ENCODE measurements at regions not wholly inside any gene's neighbourhood (a gene's known extent, or its start where the extent isn't known, plus 50 kb on each side); places are given as distances from the start of the nearest gene placed in this dataset.
A peak's percentile ranks its signal among the peaks of the same experiment; 100 is the strongest.

DNA sequence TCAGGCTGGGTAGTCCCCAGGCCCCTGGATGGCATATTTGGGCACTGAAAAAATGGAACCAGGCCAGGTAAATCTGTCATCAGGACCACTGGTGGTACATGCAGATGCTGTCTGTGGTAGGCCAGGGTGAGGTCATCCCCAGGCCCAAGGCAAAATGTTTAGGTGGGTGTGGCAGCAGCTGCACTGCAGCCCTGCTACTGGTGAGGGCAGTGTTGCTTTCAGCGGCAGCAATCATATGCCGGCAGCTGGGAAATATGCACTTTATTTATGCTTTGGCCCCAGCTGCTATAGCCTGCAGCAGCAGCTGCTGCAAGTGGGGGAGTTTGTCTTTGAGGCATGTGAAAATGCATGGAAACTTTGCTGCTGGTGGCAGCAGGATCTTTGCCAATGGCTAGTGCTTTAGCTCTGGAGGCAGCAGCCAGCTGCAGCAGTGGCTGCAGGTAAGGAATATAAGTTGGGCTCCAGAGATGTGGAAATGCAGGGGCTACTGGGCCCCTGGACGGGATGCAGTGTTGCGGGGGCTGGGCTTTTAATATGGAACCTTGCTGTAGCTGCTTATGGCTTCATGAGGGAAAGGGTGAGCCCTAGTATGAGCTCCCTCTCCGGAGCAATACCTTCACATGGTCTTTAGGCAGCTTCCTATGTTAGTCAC lies 365.7 kb upstream of the CADM1 start:
- DNase-seq = peak; percentile 46

DNA sequence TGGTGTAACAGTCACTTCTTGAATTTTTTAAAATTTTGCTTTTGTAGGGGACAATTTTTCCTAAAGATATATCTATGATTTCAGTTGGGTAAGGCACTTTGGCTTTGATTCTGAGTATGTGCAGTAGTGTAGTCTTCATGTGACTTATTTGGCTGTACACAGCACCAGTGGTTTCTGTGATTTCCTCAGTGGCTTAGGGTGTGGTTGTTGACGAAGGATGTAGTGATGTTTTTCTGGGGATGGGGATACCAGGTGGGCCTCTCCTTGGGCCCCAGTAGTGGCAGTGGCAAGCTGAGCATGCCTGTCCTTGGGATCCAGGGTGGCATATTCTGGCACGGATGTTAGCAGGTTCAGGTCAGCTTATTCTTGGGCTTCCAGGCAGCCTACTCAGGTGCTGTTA lies 364.9 kb upstream of the CADM1 start:
- DNase-seq = no peak

DNA sequence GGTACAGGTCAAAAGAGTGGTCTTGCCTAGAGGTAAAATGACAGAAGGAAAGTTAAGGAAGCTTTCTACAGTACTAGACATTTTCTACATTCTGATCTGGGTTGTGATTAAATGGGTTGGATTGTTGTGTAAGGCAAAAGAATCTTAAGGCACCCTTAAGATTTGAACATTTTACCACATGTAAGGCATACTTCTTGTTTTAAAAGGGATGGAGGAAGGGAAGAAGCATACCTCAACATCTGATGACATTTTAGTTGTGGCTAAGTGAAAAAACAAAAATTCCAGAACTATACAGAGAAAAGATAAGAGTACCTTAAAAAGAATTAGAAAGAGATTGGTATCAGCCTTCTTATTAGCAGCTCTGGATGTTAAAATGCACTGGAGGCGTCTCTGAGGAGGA lies 356.0 kb upstream of the CADM1 start:
- DNase-seq = no peak

GRCh38 chr11:115848611-115849010 lies 344.4 kb upstream of the CADM1 start:
- peak; percentile 20 for DNase-seq

DNA sequence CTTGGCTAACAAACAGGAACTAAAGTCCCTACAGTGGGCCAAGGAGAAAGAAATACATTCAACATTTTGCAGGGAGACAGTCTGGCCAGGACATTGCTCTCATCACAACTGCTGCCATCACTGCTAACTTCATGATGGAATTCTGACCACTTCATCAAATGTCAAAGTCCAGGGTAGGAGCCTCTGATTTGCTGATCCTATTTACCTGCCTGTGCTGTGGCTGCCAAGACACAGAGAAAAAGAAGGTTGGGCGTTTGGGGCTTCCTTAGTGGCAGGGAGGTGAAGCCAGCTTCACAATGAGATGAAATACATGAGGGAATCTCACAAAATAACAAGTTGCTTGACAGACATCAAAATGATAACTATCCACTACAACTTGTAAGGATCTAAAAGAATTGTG lies 343.9 kb upstream of the CADM1 start:
- no peak for DNase-seq

- DNase-seq = no peak
Measured at GRCh38 chr11:115845872-115846271, 341.7 kb upstream of the CADM1 start.

DNA sequence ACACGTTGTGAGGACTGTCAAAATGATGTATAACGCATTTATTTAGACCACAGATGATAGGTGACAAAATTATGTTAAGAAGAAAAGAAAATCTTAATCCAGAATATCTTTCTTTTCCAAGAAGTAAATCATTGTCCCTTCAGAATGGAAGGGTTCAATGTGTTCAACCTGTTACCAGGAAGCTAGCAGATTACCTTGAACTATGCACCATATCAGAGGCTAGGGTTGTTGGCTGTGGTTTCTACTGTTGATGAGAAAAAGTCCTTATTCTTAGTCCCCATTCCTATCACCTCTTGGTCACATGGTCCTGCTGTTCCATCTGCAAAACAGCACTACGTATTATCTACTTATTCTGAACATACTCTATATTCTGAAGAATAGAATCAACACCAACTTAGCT lies 339.5 kb upstream of the CADM1 start:
- no peak for DNase-seq

DNA sequence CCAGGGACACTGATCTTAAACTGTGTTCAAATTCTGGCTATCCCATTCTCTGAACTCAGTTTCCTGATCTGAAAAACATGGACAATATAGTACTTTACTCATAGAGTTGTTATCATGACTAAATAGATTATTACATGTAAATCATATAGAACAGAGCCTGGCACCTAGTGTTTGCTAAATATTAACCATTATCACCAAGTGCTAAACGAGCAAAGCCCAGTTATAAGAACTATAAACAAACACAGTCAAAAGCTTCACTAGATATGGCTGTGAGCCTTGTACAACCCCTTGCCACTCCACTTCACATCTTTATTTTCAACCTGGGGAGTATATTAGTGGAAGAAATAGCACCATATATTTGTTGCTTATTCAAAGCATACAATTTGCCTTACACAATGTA lies 338.9 kb upstream of the CADM1 start:
- DNase-seq = no peak

- DNase-seq = no peak
Measured at GRCh38 chr11:115820026-115820425, 315.8 kb upstream of the CADM1 start.

DNA sequence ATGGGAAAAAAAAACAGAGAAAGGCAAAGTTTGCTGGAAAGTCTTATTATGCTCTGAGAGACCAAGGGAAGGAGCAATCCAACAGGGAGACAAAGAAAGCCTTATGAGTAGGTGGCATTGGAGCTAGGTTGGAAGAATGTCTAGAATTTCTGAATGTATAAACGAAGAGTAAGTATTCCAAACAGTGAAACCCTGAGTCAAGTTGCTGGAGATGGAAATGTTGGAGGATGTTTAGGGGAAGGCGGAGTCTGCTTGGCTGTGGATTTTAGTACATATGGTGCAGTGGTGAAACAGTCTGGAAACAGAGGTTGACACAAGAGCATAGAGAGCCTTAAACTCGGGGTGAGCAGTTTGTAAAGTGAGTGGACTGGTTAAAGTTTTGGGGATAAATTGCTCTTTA lies 314.8 kb upstream of the CADM1 start:
- no peak for DNase-seq

DNA sequence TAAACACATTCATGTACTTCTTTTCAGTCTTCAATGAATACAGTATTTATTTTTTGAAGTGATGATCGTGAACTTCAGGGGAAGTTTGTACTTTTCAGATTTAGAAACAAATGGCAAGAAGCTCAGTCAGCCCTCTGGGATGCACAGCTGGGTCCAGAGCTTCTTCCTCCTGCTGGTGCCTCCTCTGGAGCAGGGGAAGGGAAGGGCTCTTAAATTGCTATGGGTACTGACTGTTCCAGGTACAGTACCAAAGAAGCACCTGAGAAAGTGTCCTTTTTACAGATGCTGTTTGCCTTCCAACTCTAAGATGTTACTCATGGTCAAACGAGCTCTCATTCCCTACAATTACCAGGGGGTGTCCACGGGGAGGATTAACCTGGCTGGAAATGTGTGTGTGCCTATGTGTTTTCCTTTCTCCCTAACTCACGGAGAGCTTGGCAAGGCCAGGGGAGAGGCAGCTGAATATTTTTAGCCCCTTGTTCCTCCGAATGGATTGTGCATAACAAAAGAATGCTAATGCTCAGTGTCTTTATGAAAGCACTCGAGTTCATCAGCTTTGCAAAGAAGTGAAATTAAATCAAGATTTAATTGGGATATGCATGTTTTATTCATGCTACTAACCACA lies 313.7 kb upstream of the CADM1 start:
- DNase-seq = no peak

DNA sequence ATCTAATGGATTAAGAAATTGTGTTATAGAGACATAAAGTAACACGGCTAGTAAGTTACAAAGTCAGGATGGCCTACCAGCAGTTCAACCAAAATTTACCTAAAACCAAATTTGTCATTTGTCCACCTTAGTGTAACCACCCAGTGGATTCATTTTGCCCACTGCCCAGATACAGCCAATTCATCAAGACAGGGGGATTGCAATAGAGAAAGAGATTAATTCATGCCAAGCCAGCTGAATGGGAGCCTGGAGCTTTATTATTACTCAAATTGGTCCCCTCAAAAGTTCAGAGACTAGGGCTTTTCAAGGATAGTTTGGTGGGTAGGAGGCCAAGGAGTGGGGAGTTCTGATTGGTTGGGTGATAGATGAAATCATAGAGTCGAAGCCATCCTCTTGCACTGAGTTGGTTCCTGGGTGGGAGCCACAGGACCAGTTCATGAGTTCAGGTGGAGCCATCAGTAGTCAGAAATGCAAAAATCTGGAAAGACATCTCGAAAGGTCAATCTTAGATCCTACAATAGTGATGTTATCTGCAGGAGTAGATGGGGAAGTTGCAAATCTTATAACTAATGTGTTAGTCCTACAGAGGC lies 304.2 kb upstream of the CADM1 start:
- no peak for DNase-seq

GRCh38 chr11:115806056-115806455 lies 301.8 kb upstream of the CADM1 start:
- no peak for DNase-seq

- DNase-seq = no peak
Measured at GRCh38 chr11:115803073-115803740, 299.0 kb upstream of the CADM1 start.

DNA sequence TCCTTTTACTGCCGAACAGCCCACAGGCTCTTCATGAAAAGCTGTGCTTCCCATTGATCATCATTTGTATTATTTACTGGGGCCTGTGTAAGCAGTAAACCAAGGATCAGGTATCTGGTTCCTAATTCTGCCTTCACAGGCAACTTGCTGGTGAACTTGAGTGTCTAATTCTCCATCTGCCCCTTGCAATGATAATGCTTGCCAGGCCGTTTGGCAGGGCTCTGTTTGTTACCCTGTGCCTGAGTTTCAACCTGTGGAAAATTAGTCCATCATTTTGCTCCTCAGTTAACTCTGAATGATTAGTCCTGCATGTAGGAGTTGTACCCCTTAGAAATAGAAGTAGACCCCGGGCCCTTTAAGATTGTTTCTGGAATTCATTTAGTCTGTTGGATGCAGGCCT lies 298.4 kb upstream of the CADM1 start:
- DNase-seq = no peak

DNA sequence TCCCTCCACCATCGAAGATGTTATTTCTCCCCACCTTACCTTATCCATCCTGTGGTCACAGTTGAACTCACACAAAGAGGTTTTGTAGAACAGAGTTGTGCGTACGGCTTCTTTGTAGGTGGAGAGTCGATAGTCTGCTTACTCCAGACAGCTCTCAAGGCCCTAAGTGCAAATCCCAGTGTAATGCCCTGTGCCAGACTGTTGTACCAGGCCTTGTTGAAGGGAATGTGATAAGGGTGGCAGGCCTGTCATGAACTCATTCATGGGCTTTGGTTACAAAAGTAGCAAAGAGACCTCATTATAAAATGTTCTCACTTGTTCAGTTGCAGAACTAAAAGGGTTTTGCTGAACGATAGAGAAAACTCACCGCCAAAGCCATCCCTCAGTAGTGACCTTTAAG lies 288.7 kb upstream of the CADM1 start:
- no peak for DNase-seq

GRCh38 chr11:115787302-115787701 lies 283.1 kb upstream of the CADM1 start:
- DNase-seq = no peak

DNA sequence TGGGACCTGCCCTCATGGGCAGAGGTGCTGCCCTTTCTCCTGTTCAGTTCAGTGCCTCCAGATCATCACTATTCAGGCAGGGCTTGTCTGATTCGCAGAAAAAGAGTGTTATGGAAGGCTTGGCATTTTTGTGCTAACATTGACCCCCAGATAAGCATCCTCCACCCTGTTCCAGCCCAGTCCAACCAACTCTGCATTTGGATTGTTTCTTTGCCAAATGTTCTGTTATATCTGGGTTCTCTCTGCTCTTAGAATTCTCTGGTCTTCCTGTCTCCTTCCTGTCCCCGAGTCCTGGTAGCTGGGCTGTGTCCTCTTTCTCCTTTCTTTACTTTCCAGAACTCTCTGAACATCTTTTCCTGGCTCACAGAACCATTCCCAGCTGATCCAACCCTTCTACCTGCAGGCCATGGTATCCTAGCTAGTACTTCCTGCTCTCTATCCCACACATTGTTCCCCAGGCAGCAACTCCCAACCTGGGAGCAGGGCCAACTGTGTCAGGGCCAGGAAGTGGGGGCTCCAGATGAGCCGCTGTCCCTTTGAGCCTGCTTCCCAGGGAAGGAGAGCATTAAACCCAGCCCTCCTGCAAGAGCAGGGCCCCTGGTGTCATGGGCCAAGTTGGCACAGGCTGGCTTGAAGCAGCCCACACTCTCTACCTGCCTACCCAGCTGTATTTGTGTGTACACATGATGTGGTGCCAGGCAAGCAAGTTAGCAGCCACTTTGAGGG lies 280.7 kb upstream of the CADM1 start:
- DNase-seq = no peak

GRCh38 chr11:115780646-115781362 lies 276.6 kb upstream of the CADM1 start:
- no peak for DNase-seq

DNA sequence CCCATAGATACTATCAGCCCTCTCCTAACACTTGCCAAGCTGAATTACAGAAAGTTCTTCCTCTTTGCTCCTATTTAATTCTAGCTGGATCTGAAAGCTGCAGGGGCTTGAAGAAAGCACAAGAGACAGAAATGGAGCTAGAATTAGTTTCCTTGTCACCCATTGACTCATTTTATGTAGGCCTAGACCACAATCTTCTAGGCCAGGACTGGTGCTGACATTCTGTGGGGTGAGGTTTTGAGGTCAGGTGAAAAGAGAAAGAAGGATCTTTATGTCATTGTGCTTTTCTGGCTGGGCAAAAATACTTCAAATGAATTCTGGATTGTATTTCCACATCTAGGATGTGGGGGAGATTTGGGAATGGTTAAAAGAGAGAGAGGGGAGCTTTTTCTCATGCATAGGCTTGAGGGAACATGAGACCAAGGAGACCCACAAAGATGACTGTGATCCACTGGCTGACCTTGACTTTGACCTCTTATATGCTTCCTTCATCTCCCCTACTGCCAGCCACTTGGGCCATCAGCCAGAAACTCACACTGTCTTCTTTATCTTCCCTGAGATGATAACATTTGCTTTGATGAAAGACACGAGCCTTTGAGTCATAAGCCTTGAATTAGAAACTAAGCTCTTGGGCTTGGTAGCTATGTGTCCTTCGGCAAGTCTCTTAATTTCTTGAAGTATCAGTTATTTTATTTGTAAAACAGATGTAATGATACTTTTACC lies 274.9 kb upstream of the CADM1 start:
- no peak for DNase-seq

DNA sequence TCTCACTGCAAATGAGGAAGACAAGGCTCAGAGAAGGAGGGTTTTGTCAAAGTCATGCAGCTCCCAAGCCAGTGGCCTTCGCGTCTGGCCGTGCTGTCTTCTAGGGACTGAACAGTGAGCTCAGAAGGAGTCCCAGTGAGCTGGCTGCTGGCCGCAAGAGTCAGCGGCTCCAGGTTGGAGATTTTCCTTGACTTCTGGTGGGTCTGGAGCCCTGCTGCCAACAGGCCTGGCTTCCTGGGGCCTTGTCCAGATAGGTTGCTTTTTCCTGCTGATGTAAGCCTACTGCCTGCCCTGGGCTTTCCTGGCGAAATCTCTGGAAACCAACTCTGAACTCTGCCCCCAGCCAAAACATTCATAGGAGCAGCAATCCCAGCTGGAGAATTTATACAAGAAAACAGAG lies 272.7 kb upstream of the CADM1 start:
- DNase-seq = no peak

DNA sequence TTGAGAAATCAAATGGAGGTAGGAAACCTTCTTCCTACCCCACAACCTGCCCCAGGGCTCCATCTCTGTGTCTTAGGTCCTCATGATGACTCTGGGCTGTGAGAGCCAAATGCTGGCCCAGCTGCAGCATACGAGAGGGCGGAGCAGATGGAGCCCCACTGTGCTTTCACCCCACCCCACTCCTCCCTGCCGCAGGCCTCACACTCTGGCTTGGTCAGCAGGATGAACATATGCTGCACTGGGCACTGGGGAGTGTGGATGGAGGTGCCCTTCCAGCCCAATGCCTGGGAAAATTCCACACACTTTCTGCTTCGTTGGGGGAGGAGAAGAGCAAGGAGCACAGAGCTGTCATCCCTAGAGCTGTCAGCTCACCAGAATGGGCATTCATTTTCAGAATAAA lies 271.6 kb upstream of the CADM1 start:
- DNase-seq = no peak

Data from NCI-H524 treated with DMSO at 0.1 percent for 48 hours (cell line).